Loucy (cell line): ENCODE measurements at regions not wholly inside any gene's neighbourhood (a gene's known extent, or its start where the extent isn't known, plus 50 kb on each side); places are given as distances from the start of the nearest gene placed in this dataset.

Experiments
- CTCF ChIP-seq: fragments of 200-600 bp; sonication (generic); conservative IDR thresholded peaks from 2 replicates; pipeline ENCODE4 v1.5.1; 2014; ENCODE audit warnings: mild to moderate bottlenecking, antibody characterized with exemption, low read length
- EZH2phosphoT487 ChIP-seq: fragments of 200-600 bp; IDR thresholded peaks from 2 replicates; pipeline ENCODE4 v1.6.1; 2018; ENCODE audit warnings: antibody characterized with exemption, mild to moderate bottlenecking, moderate library complexity, borderline replicate concordance

- no peak for TF ChIP-seq CTCF
- TF ChIP-seq EZH2phosphoT487, result no peak
Measured at GRCh38 chr1:172949096-172949495, 101.6 kb downstream of the TNFSF18 start.
